SU-DHL-6 (cell line): ENCODE measurements at regions not wholly inside any gene's neighbourhood (a gene's known extent, or its start where the extent isn't known, plus 50 kb on each side); places are given as distances from the start of the nearest gene placed in this dataset.

Experiments
- CTCF ChIP-seq: fragments of 200-600 bp; sonication (generic); IDR thresholded peaks from one replicate; pipeline ENCODE4 v1.5.1; 2017; ENCODE audit warnings: antibody characterized with exemption, mild to moderate bottlenecking, low read length, moderate library complexity; ENCODE audit not compliant: insufficient read depth, poor library complexity, severe bottlenecking
- EZH2phosphoT487 ChIP-seq: fragments of 200-600 bp; sonication (generic), shearing (Covaris generic); conservative IDR thresholded peaks from 2 replicates; pipeline ENCODE4 v1.6.1; 2018; ENCODE audit warnings: mild to moderate bottlenecking, antibody characterized with exemption, low read length, moderate library complexity, mixed read lengths

- no peak for TF ChIP-seq CTCF
- TF ChIP-seq EZH2phosphoT487: no peak
These were observed 79.3 kb upstream of the MAP3K1 start for GRCh38 chr5:56735849-56736641.
